ENCODE measurements at regions not wholly inside any gene's neighbourhood (a gene's known extent, or its start where the extent isn't known, plus 50 kb on each side); places are given as distances from the start of the nearest gene placed in this dataset.

- TF ChIP-seq PKNOX1 (IDR thresholded peaks at IDR 0.05), result no peak
- no peak for TF ChIP-seq TARDBP (IDR thresholded peaks at IDR 0.05)
- TF ChIP-seq BHLHE40 (IDR thresholded peaks at IDR 0.05; ENCODE audit: borderline replicate concordance), result no peak
- TF ChIP-seq NFRKB (IDR thresholded peaks at IDR 0.05), result no peak
- TF ChIP-seq ZNF384 (IDR thresholded peaks at IDR 0.05), result no peak
- TF ChIP-seq SP1 (IDR thresholded peaks at IDR 0.05), result no peak
- TF ChIP-seq FOXM1 (IDR thresholded peaks at IDR 0.05; ENCODE audit: borderline replicate concordance), result no peak
- no peak for TF ChIP-seq ELF4 (IDR thresholded peaks at IDR 0.05)
- TF ChIP-seq HDGF (IDR thresholded peaks at IDR 0.05; ENCODE audit: borderline replicate concordance), result no peak
- no peak for TF ChIP-seq ARNT (IDR thresholded peaks at IDR 0.05)
- TF ChIP-seq L3MBTL2 (conservative IDR thresholded peaks at IDR 0.05), result no peak
- no peak for TF ChIP-seq FOXA1 (IDR thresholded peaks at IDR 0.05)
- no peak for TF ChIP-seq CTBP1 (IDR thresholded peaks at IDR 0.05; ENCODE audit: borderline replicate concordance)
These were observed 152.1 kb downstream of the UQCRFS1 start for GRCh38 chr19:29060813-29061364.
